Neural progenitor cell (in vitro differentiated cells): ENCODE measurements at regions not wholly inside any gene's neighbourhood (a gene's known extent, or its start where the extent isn't known, plus 50 kb on each side); places are given as distances from the start of the nearest gene placed in this dataset.

Experiments
- CTCF ChIP-seq: fragments of 200-600 bp; sonication (generic); IDR thresholded peaks from 2 replicates; pipeline ENCODE4 v1.5.1; 2017; ENCODE audit warnings: antibody characterized with exemption, mild to moderate bottlenecking
- EZH2 ChIP-seq: fragments of 200-600 bp; sonication (generic); IDR thresholded peaks from 2 replicates; pipeline ENCODE4 v1.6.1; 2017; ENCODE audit warnings: antibody characterized with exemption, mild to moderate bottlenecking, moderate library complexity
- EZH2phosphoT487 ChIP-seq: fragments of 200-600 bp; sonication (generic); IDR thresholded peaks from 2 replicates; pipeline ENCODE4 v1.6.1; 2017; ENCODE audit warnings: antibody characterized with exemption

GRCh38 chr10:78424723-78425122, 391.1 kb downstream of the RPS24 start:
- TF ChIP-seq CTCF (peak; percentile 47), EZH2phosphoT487 (no peak), EZH2 (no peak)
